Brain microvascular endothelial cell (primary cell): ENCODE measurements at regions not wholly inside any gene's neighbourhood (a gene's known extent, or its start where the extent isn't known, plus 50 kb on each side); places are given as distances from the start of the nearest gene placed in this dataset.

Experiments used
- DNase-seq: peaks from one replicate; pipeline ENCODE4 v3.0.0-alpha.2; 2020
- H3K27ac ChIP-seq: fragments of 250-450 bp; sonication (Bioruptor Pico); 2 replicates; pipeline ENCODE4 v1.5.1; 2020; ENCODE audit warnings: mild to moderate bottlenecking, moderate library complexity
- H3K27me3 ChIP-seq: fragments of 250-450 bp; sonication (Bioruptor Pico); replicated peaks from 2 replicates; pipeline ENCODE4 v1.5.1; 2020; ENCODE audit warnings: mild to moderate bottlenecking
- H3K36me3 ChIP-seq: fragments of 250-450 bp; sonication (Bioruptor Pico); replicated peaks from 2 replicates; pipeline ENCODE4 v1.5.1; 2020; ENCODE audit warnings: mild to moderate bottlenecking
- H3K4me3 ChIP-seq: 2 replicates; pipeline ENCODE4 v1.5.1; 2011; ENCODE audit warnings: low read depth, mild to moderate bottlenecking, control low read depth, low read length, moderate library complexity
- in situ Hi-C: cut with HindIII; loops from 2 replicates; pipeline ENCODE4 v1.10.0; 2017; ENCODE audit warnings: low sequenced_read_pairs, low pct_ligation_motif_present
- TF ChIP-seq, protein P1 (sequence below): IDR thresholded peaks from 2 replicates; pipeline ENCODE4 v1.5.1; 2011; ENCODE audit warnings: low read depth, mild to moderate bottlenecking, moderate library complexity, low read length, control low read depth, inconsistent platforms; ENCODE audit errors: missing control alignments

DNA sequence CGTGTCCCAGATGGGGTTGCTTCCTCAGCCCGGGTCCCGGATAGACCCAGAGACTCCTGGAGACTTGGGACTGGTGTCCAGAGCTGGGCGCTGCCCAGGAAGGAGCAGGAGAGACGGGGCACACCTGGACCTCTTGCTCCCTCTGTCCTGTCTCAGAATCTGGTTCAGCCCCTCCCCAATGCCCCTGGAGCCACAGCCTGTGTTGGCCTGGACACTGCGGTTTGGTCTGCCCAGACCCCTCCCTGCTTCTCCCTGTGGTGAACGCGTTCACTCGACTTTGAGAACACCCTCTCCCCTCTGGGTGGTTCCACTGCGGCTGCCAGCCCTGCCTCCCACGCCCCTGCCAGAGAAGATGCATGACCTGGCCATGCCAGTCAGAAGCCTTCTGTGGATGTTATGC, 111.1 kb downstream of the HMX1 start:
- H3K27me3 ChIP-seq = no peaks in the 10 kb centered on the region
- no peaks in the 10 kb centered on the region for H3K36me3 ChIP-seq
- no peak overlapping the region for H3K4me3 ChIP-seq
- DNase-seq = no peak
- in situ Hi-C loops = no loop called here
- H3K27ac ChIP-seq = no peak overlapping the region
- TF ChIP-seq, protein P1, sequence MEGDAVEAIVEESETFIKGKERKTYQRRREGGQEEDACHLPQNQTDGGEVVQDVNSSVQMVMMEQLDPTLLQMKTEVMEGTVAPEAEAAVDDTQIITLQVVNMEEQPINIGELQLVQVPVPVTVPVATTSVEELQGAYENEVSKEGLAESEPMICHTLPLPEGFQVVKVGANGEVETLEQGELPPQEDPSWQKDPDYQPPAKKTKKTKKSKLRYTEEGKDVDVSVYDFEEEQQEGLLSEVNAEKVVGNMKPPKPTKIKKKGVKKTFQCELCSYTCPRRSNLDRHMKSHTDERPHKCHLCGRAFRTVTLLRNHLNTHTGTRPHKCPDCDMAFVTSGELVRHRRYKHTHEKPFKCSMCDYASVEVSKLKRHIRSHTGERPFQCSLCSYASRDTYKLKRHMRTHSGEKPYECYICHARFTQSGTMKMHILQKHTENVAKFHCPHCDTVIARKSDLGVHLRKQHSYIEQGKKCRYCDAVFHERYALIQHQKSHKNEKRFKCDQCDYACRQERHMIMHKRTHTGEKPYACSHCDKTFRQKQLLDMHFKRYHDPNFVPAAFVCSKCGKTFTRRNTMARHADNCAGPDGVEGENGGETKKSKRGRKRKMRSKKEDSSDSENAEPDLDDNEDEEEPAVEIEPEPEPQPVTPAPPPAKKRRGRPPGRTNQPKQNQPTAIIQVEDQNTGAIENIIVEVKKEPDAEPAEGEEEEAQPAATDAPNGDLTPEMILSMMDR = no peak

- DNase-seq = no peak
- H3K27me3 ChIP-seq = no peaks in the 10 kb centered on the region
- in situ Hi-C loops = no loop called here
- H3K27ac ChIP-seq = no peak overlapping the region
- TF ChIP-seq, protein P1 = no peak
- H3K4me3 ChIP-seq = no peak overlapping the region
- H3K36me3 ChIP-seq = no peaks in the 10 kb centered on the region
Observed at GRCh38 chr4:8759987-8760386, 111.7 kb downstream of the HMX1 start.

GRCh38 chr4:8756816-8757215, 114.8 kb downstream of the HMX1 start:
- DNase-seq = no peak
- H3K4me3 ChIP-seq = no peak overlapping the region
- TF ChIP-seq, protein P1 = no peak
- H3K27me3 ChIP-seq = no peaks in the 10 kb centered on the region
- in situ Hi-C loops = no loop called here
- H3K27ac ChIP-seq = no peak overlapping the region
- H3K36me3 ChIP-seq = no peaks in the 10 kb centered on the region

DNA sequence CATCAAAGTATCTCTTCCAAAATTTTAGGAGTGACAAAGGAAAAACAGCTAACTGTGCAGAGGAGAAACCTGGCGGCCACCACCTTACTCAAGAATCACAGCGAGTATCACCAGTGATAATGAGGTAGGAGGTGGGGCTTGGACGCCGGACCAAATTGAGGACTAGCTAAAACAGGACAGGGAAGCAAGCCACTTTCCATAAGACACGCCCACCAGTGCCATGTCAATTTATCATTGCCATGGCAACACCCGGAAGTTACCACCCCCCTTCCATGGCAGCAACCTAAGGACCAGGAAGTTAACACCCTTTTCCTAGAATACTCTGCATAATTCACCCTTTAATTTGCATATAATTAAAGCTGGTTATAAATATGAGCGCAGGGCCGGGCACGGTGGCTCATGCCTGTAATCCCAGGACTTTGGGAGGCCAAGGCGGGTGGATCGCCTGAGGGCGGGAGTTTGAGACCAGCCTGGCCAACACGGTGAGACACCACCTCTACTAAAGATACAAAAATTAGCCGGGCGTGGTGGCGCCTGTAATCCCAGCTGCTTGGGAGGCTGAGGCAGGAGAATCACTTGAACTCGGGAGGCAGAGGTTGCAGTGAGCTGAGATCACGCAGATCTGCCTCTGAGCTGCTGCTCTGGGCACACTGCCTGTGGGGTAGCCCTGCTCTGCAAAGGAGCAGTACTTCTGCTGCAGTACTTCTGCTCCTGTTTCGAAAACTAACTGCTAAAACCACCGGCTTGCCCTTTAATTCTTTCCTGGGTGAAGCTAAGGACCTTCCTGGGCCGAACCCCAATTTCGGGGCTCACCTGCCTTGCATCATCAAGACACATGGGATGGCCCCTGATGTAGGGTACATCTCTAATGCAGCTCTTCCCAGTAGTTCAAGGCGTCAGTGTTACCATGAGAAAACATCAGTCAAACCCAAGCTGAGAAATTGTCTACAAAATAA, 116.7 kb downstream of the HMX1 start:
- H3K36me3 ChIP-seq = no peaks in the 10 kb centered on the region
- TF ChIP-seq, protein P1 = no peak
- no peak overlapping the region for H3K4me3 ChIP-seq
- no peak for DNase-seq
- no peaks in the 10 kb centered on the region for H3K27me3 ChIP-seq
- no peak overlapping the region for H3K27ac ChIP-seq
- in situ Hi-C loops = no loop called here

- Histone ChIP-seq H3K36me3 (no peaks in the 10 kb centered on the region), H3K27me3 (no peaks in the 10 kb centered on the region), H3K4me3 (no peak overlapping the region), H3K27ac (no peak overlapping the region)
- DNase-seq = no peak
- TF ChIP-seq, protein P1 = no peak
- in situ Hi-C loops = no loop called here
Observed at GRCh38 chr4:8748236-8748575, 123.4 kb downstream of the HMX1 start.
